Kidney (tissue), 13 donors: ENCODE measurements at regions not wholly inside any gene's neighbourhood (a gene's known extent, or its start where the extent isn't known, plus 50 kb on each side); places are given as distances from the start of the nearest gene placed in this dataset.

Source experiments
- DNase-seq, 5 donors: peaks; one replicate each; pipeline ENCODE4 v3.0.0-alpha.2; 2013 to 2020
- FAIRE-seq: peaks from 2 replicates; lab custom pipeline; 2012; peaks lifted over from hg19 to GRCh38; lab: Jason Lieb, UNC
- H3K27ac ChIP-seq, 2 donors: one replicate each; pipeline ENCODE4 v1.7.0; 2013; ENCODE audit warnings: low read depth in 2 of 2, low read length in 2 of 2, inconsistent platforms in 1 of 2
- H3K27me3 ChIP-seq: one replicate; pipeline ENCODE4 v1.7.1; 2013; ENCODE audit warnings: low read length, inconsistent platforms; ENCODE audit not compliant: control insufficient read depth, insufficient read depth
- H3K36me3 ChIP-seq, 3 donors: one replicate each; pipeline versions ENCODE4 v1.7.0 to v1.7.1; 2013; ENCODE audit warnings: low read length in 3 of 3, control low read depth in 1 of 3, inconsistent platforms in 1 of 3; ENCODE audit not compliant: insufficient read depth in 3 of 3, control insufficient read depth in 2 of 3
- H3K4me1 ChIP-seq, 3 donors: one replicate each; pipeline versions ENCODE4 v1.7.0 to v1.7.1; 2013; ENCODE audit warnings: low read length in 3 of 3, inconsistent platforms in 1 of 3, low read depth in 1 of 3; ENCODE audit not compliant: control insufficient read depth in 2 of 3, insufficient read depth in 2 of 3
- H3K4me3 ChIP-seq, 3 donors: one replicate each; pipeline versions ENCODE4 v1.7.0 to v1.8.1; 2013; ENCODE audit warnings: low read length in 3 of 3, control low read depth in 1 of 3, inconsistent platforms in 1 of 3
- H3K9ac ChIP-seq, 3 donors: one replicate each; pipeline versions ENCODE4 v1.7.0 to v1.7.1; 2013; ENCODE audit warnings: low read length in 3 of 3, control low read depth in 1 of 3, inconsistent platforms in 1 of 3
- H3K9me3 ChIP-seq, 3 donors: one replicate each; pipeline versions ENCODE4 v1.7.0 to v1.7.1; 2013; ENCODE audit warnings: low read length in 3 of 3, control low read depth in 1 of 3, inconsistent platforms in 1 of 3; ENCODE audit not compliant: control insufficient read depth in 2 of 3, insufficient read depth in 1 of 3
- intact Hi-C: fragments of 100-400 bp; cut with DNase I; formaldehyde crosslinking; loops from one replicate; pipeline ENCODE4 v1.11.1; 2022
- TF ChIP-seq, protein P1 (sequence below): IDR thresholded peaks from 3 replicates; pipeline ENCODE4 v1.5.1; 2012; ENCODE audit warnings: mild to moderate bottlenecking, moderate library complexity, borderline replicate concordance; ENCODE audit not compliant: insufficient read depth; ENCODE audit errors: extremely low read depth
- donor health status: control.
- donor health status: control.
- donor health status: control.
- donor health status: control.
- donor health status: control.
- donor health status: DM: yes; HTN: yes; CAD: no.
- donor health status: Normal renal cell carcinoma (clear cell type).

DNA sequence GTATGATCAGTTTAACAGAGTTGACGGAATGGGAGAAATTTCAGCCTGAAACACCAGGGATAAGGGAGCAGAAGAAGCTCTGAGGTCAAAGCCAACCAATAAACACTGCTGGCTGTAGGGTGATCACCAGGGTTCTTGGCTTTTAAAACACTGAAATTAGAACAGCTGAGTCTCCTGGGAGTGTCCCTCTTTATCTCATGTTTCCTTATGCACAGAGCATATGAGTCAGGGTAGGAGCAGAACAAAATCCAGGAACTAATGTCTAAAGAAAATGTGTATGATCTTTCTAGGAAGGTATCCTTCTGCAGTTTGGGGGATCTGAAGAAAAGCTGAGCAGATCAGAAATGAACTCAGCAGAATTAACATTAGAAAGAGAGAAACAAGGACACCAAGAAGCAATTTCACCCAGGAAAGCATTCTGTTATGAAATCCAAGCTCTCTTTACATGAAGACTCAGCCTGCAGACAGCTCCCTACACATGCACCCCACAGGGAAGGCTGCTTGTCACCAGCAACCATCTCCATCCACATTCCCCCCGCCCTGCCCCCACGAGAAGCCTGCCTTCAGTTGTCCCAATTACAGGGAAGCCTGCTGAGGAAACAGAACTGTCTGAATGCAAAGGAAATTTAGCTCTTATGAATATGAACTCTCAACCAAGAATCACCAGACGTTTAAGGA lies 469.7 kb downstream of the PDCD6IP start:
- Histone ChIP-seq H3K4me1 (no peaks in the 10 kb centered on the region), H3K9me3 (no peaks in the 10 kb centered on the region), H3K9ac (no peak overlapping the region), H3K36me3 (no peaks in the 10 kb centered on the region), H3K27ac (no peak overlapping the region), H3K4me3 (no peak overlapping the region), H3K27me3 (no peaks in the 10 kb centered on the region)
- DNase-seq, result no peak
- no peak for FAIRE-seq
- TF ChIP-seq, protein P1, sequence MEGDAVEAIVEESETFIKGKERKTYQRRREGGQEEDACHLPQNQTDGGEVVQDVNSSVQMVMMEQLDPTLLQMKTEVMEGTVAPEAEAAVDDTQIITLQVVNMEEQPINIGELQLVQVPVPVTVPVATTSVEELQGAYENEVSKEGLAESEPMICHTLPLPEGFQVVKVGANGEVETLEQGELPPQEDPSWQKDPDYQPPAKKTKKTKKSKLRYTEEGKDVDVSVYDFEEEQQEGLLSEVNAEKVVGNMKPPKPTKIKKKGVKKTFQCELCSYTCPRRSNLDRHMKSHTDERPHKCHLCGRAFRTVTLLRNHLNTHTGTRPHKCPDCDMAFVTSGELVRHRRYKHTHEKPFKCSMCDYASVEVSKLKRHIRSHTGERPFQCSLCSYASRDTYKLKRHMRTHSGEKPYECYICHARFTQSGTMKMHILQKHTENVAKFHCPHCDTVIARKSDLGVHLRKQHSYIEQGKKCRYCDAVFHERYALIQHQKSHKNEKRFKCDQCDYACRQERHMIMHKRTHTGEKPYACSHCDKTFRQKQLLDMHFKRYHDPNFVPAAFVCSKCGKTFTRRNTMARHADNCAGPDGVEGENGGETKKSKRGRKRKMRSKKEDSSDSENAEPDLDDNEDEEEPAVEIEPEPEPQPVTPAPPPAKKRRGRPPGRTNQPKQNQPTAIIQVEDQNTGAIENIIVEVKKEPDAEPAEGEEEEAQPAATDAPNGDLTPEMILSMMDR, result no peak
- intact Hi-C loops, result no loop called here

DNA sequence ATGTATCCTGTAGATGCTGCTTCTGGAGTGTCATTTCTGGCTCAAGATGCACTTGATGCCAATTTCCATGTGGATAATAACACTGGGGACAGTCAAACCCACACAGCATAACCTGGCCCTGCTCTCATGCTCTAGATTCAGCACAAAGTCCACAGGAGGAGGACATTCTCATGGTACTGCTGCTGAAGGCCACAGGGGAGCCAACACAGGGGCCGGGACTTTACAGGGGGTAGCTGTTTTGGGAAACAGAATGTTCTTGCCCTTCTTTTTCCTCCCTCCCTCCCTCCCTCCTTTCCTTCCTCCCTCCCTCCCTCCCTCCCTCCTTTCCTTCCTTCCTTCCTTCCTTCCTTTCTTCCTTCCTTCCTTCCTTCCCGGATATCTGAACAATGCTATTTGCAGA lies 477.4 kb downstream of the PDCD6IP start:
- H3K27me3 ChIP-seq, result no peaks in the 10 kb centered on the region
- no peaks in the 10 kb centered on the region for H3K4me1 ChIP-seq
- H3K9me3 ChIP-seq, result no peaks in the 10 kb centered on the region
- FAIRE-seq (no peak), DNase-seq (no peak)
- TF ChIP-seq, protein P1, result no peak
- intact Hi-C loops, result no loop called here
- H3K9ac ChIP-seq, result no peak overlapping the region
- H3K27ac ChIP-seq, result no peak overlapping the region
- no peaks in the 10 kb centered on the region for H3K36me3 ChIP-seq
- H3K4me3 ChIP-seq, result no peak overlapping the region

DNA sequence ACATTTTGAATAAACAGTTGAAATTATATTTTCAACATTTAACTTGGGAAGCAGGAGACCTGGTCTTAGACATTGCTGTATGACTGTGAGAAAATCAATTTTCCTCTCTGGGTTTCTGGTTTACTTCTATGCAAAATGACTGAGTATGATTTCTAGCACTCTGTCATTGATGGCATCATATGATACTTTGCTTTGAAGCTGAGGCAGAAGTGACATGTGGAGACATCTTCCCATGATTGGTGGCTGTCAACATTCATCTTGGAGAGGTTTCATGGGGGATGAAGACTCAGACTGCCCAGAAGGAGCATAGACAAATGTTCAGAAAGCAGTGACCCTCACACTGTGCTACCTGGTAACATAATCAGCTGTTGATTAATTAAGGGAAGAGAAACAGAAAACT lies 477.9 kb downstream of the PDCD6IP start:
- FAIRE-seq, result no peak
- H3K36me3 ChIP-seq, result no peaks in the 10 kb centered on the region
- intact Hi-C loops, result no loop called here
- no peak overlapping the region for H3K4me3 ChIP-seq
- no peak overlapping the region for H3K9ac ChIP-seq
- no peaks in the 10 kb centered on the region for H3K27me3 ChIP-seq
- DNase-seq, result no peak
- no peak overlapping the region for H3K27ac ChIP-seq
- H3K9me3 ChIP-seq, result no peaks in the 10 kb centered on the region
- no peaks in the 10 kb centered on the region for H3K4me1 ChIP-seq
- TF ChIP-seq, protein P1, result no peak

DNA sequence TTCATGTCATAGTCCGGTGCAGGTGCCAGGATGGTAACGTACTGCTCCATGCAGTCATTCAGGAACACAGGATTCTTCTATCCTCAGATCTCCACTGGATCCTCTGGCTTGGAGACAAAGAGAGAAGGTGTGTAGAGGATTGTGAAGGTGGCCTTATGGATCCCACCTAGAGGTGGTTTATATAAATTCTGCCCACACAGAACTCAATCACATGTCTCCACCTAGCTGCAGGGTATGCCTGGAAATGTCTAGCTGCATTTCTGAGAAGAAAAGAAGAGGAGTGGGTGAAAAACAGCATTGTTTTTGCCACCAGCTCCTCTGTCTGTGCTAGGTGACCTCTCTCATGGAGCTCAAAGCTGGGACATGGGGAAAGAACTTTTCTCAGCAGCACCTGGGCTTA lies 478.7 kb downstream of the PDCD6IP start:
- TF ChIP-seq, protein P1, result no peak
- Histone ChIP-seq H3K4me1 (no peaks in the 10 kb centered on the region), H3K27me3 (no peaks in the 10 kb centered on the region), H3K4me3 (no peak overlapping the region), H3K27ac (no peak overlapping the region), H3K9ac (no peak overlapping the region), H3K9me3 (no peaks in the 10 kb centered on the region), H3K36me3 (no peaks in the 10 kb centered on the region)
- DNase-seq (no peak), FAIRE-seq (no peak)
- intact Hi-C loops, result no loop called here
